Osteoblast (primary cell): ENCODE measurements at regions not wholly inside any gene's neighbourhood (a gene's known extent, or its start where the extent isn't known, plus 50 kb on each side); places are given as distances from the start of the nearest gene placed in this dataset.

Experiments used
- DNase-seq: peaks from one replicate; pipeline ENCODE4 v3.0.0; 2011; ENCODE audit warnings: low spot score, mixed read lengths; ENCODE audit not compliant: insufficient read length; ENCODE audit errors: missing footprints
- H2AFZ ChIP-seq: 2 replicates; pipeline ENCODE4 v1.6.0; 2011; ENCODE audit warnings: mild to moderate bottlenecking, low read length
- H3K27ac ChIP-seq: 2 replicates; pipeline ENCODE4 v1.5.1; 2011; ENCODE audit warnings: mild to moderate bottlenecking, low read depth, low read length, moderate library complexity
- H3K27me3 ChIP-seq: 2 replicates; pipeline ENCODE4 v1.6.0; 2012; ENCODE audit warnings: mild to moderate bottlenecking, control low read depth, inconsistent platforms, low read length, moderate library complexity; ENCODE audit not compliant: insufficient read depth
- H3K36me3 ChIP-seq: 2 replicates; pipeline ENCODE4 v1.5.1; 2011; ENCODE audit warnings: mild to moderate bottlenecking, low read length, control low read depth, moderate library complexity; ENCODE audit not compliant: insufficient read depth
- H3K4me1 ChIP-seq: 2 replicates; pipeline ENCODE4 v1.5.1; 2011; ENCODE audit warnings: mild to moderate bottlenecking, low read length, control low read depth, moderate library complexity; ENCODE audit not compliant: insufficient read depth
- H3K4me2 ChIP-seq: 2 replicates; pipeline ENCODE4 v1.6.0; 2011; ENCODE audit warnings: mild to moderate bottlenecking, low read length; ENCODE audit not compliant: insufficient read depth
- H3K4me3 ChIP-seq: fragments of 200-600 bp; sonication (generic); 3 replicates; pipeline ENCODE4 v1.5.1; 2012; ENCODE audit warnings: mild to moderate bottlenecking, low read length, inconsistent platforms; ENCODE audit not compliant: insufficient read depth
- H3K79me2 ChIP-seq: 2 replicates; pipeline ENCODE4 v1.6.0; 2012; ENCODE audit warnings: mild to moderate bottlenecking, low read length, control low read depth, inconsistent platforms; ENCODE audit not compliant: insufficient read depth
- H3K9me3 ChIP-seq: 2 replicates; pipeline ENCODE4 v1.5.1; 2011; ENCODE audit warnings: low read depth, low read length, control low read depth
- H4K20me1 ChIP-seq: 2 replicates; pipeline ENCODE4 v1.6.0; 2012; ENCODE audit warnings: mild to moderate bottlenecking, low read length, control low read depth; ENCODE audit not compliant: insufficient read depth
- CTCF ChIP-seq: IDR thresholded peaks from 2 replicates; pipeline ENCODE4 v1.5.1; 2011; ENCODE audit warnings: mild to moderate bottlenecking, low read depth, low read length, moderate library complexity; ENCODE audit errors: extremely low read depth

- no peaks in the 10 kb centered on the region for H3K9me3 ChIP-seq
- no peak overlapping the region for H2AFZ ChIP-seq
- H3K4me1 ChIP-seq = no peaks in the 10 kb centered on the region
- H3K4me2 ChIP-seq = no peak overlapping the region
- no peak overlapping the region for H3K27ac ChIP-seq
- H3K27me3 ChIP-seq = peaks cover 2% of the 10 kb centered on the region
- H4K20me1 ChIP-seq = no peaks in the 10 kb centered on the region
- TF ChIP-seq CTCF = no peak
- no peak overlapping the region for H3K4me3 ChIP-seq
- H3K79me2 ChIP-seq = no peaks in the 10 kb centered on the region
- no peaks in the 10 kb centered on the region for H3K36me3 ChIP-seq
- no peak for DNase-seq
Observed at GRCh38 chr1:177786176-177786745, 183.6 kb downstream of the SEC16B start.

- H3K27ac ChIP-seq = no peak overlapping the region
- no peaks in the 10 kb centered on the region for H4K20me1 ChIP-seq
- peaks cover 2% of the 10 kb centered on the region for H3K27me3 ChIP-seq
- H3K36me3 ChIP-seq = no peaks in the 10 kb centered on the region
- no peak for DNase-seq
- no peak overlapping the region for H3K4me2 ChIP-seq
- no peaks in the 10 kb centered on the region for H3K4me1 ChIP-seq
- TF ChIP-seq CTCF = no peak
- no peaks in the 10 kb centered on the region for H3K79me2 ChIP-seq
- H3K9me3 ChIP-seq = no peaks in the 10 kb centered on the region
- no peak overlapping the region for H2AFZ ChIP-seq
- no peak overlapping the region for H3K4me3 ChIP-seq
Observed at GRCh38 chr1:177784936-177785335, 184.9 kb downstream of the SEC16B start.

GRCh38 chr1:177784409-177784808 lies 185.4 kb downstream of the SEC16B start:
- Histone ChIP-seq H3K27me3 (peaks cover 2% of the 10 kb centered on the region), H3K9me3 (no peaks in the 10 kb centered on the region), H2AFZ (no peak overlapping the region), H3K36me3 (no peaks in the 10 kb centered on the region), H3K4me1 (no peaks in the 10 kb centered on the region), H4K20me1 (no peaks in the 10 kb centered on the region), H3K4me3 (no peak overlapping the region), H3K27ac (no peak overlapping the region), H3K79me2 (no peaks in the 10 kb centered on the region), H3K4me2 (no peak overlapping the region)
- no peak for DNase-seq
- TF ChIP-seq CTCF = no peak

- H3K36me3 ChIP-seq = no peaks in the 10 kb centered on the region
Observed at GRCh38 chr1:177783051-177783450, 186.8 kb downstream of the SEC16B start.

More at GRCh38 chr1:177783051-177783450, 186.8 kb downstream of the SEC16B start:
- Histone ChIP-seq H3K27ac (no peak overlapping the region), H3K4me1 (no peaks in the 10 kb centered on the region), H3K27me3 (no peaks in the 10 kb centered on the region), H3K9me3 (no peaks in the 10 kb centered on the region), H3K79me2 (no peaks in the 10 kb centered on the region), H2AFZ (no peak overlapping the region), H4K20me1 (no peaks in the 10 kb centered on the region), H3K4me3 (no peak overlapping the region), H3K4me2 (no peak overlapping the region)
- no peak for TF ChIP-seq CTCF
- DNase-seq = peak; percentile 22
